ENCODE measurements at regions not wholly inside any gene's neighbourhood (a gene's known extent, or its start where the extent isn't known, plus 50 kb on each side); places are given as distances from the start of the nearest gene placed in this dataset.

DNA sequence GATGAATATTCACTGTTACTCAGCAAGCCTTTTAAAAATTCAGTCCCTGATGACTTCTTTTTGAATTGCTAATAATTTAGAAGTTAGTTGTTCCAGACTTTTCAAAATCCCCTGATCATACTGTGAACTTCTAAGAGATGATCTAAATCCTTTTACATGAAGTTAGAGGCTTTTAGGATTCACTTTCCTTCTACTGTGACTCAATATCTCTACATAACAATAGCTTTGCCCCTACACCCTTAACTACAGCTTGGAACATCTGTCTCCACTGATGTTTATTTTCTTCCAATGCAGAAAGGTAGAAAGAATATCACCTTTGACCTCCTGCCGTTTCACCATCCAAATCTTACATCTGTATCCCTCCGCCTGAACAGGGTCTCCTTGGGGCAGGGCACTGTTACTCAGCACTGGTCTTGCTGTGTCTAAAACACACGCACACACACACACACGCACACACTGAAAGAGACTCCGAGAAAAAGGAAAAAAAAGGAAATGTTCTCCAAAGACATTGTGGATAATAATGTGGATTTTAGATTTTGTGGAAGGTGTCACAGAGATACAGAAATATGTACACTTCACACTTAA, 111.6 kb upstream of the GPRIN3 start:
- FAIRE-seq, result no peak

DNA sequence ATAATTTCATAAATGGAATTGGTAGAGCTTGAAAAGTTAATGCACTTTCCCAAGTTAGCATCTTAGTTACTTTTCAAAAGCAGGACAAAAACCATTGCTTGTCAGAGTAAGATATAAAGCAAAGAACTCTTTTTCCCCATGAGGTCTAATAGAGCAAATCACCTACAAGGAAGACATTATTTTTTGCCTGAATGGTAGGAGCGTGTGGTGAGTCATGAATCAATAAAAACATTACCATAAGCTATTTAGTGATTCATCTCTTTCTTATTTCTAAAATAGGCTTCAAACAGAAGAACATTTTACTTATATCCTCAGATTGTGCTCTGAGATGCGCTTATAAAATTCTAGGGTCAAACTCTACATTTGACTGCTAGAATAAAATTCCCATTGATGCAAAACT, 109.4 kb upstream of the GPRIN3 start:
- no peak for FAIRE-seq

DNA sequence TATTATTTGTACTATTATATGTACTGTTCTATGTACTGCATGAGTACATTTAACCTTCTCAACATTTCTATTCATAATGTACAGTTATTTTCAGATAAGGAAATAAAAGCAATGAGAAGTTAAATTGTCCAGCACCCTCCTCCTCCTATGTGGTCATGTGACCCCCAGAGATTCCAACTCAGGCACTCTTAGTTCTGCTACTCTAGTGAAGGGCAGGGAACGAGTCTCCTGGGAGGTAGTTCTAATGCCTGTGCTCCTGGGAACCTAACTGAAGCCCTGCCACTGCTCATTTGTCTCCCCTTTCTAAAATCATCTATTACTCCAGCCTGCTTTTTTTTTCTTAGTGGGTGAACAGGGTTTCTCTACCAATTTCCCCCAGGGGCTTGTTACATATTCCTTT, 105.9 kb upstream of the GPRIN3 start:
- FAIRE-seq, result no peak

DNA sequence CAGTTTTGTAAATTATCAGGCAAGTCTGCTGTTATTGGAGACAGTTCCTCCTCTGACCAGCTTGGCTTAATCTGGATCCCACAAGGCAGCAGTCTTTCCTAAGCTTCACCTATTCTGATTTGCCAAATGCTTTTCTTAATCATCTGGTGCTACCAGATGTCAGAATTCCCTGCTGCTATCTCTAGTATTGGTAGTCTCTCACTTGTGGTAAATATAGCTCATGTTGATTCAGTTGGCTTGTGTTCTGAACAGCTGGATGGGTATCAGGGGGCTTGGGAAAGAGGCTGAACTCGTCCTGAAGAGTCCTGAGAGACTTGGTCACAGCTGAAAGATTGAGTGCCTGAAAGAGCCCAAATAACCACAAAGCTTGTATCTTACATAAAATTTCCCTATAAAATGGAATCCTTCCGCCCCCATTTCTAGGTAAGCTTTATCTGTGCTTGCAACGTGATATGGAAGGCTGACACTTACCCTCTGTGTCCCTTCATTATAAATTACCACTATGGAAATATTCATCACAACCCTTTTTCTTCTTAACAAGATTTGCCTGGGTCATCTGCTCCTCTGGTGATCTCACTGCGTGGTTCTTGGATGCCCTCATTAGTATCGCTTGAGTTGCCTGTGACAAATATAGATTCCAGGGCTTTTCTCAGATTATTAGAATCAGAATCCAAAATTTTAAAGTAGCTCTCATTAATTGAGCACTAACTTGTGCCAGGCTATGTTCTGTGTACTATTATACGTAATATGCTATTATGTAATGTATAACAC, 104.1 kb upstream of the GPRIN3 start:
- FAIRE-seq, result no peak

DNA sequence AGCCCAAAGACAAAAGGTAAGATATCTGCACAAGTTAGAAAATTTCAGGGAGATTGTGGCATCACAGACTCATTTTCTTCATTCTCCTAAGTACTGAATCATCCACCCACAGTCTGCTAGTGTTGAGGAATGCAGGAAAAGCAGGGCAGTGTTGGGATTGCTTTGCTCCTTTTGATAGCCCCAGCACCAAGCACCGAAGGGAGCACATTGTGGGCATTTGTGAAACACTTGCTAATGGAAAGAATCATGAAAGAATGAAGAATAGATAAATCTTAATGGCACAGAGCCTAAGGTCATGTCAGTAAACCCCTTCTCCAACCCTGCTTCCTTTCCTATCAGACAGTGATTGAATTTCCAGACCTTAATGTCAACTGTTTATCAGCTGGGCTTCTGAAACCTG, 103.1 kb upstream of the GPRIN3 start:
- FAIRE-seq, result no peak

DNA sequence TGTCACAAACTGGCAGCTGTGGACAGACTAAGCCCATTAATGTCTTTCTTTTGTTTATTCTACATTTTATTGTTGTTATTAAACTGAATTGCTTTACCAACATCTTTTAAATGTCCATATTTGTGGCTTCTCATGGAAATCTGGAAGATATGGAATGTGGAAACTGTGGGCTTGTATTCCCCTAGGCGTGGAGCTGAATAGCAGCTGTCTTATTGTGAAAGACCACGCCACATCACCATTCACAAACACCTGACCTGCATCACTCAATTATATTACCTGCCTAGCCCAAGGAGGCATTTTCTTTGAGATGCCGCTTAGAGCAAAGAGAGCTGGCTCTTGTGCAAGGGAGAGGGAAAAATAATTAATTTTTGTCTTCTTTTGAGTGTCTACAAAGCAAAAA, 96.9 kb upstream of the GPRIN3 start:
- FAIRE-seq, result no peak

DNA sequence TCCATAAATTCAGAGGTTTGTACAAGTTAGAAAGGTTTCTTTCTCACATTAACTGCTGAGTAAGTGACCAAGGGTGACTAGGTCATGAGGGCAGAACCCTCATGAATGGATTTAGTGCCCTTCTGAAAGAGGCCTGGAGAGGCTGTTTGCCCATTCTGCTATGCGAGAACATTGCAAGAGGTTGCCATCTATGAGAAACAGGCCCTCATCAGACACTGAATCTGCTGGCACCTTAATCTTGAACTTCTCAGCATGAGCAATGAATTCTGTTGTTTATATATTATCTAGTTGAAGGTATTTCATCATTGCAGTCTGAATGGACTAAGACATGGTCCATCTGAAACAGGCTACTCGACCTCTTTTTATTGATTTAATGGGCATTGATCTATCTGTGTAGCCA, 96.2 kb upstream of the GPRIN3 start:
- no peak for FAIRE-seq

DNA sequence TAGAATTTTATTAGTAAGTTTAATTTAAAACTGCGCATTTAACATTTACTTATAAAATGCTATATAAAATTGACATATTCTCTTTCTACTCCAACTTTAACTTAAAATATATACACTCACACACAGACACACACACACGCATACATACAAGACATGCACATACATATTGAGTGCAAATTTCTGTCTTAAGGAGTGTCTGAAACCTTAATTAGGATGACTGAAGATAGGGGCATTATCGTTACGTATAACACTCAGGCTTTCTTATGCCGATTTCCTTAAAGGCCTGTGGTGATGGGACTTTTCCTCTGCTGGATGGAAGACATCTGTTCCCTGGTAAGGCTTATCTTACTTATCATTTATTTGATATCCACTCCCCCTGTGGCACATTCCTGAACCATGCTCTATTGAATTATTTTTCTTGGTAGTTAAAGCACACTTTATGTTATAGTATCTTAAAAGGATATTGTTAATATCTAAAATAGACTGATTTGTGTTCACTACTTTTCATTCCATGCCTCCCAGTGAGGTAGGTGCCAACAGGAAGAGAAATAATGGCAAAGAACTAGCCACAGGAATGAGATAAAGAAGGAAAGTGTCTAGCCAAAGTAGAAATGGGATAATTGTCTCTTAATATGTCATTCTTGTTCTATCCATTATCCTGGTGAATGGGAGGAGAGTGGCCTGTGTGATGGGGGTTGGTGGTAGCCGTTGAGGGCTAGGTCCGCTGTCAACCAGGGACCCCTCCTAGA, 92.9 kb upstream of the GPRIN3 start:
- no peak for FAIRE-seq

DNA sequence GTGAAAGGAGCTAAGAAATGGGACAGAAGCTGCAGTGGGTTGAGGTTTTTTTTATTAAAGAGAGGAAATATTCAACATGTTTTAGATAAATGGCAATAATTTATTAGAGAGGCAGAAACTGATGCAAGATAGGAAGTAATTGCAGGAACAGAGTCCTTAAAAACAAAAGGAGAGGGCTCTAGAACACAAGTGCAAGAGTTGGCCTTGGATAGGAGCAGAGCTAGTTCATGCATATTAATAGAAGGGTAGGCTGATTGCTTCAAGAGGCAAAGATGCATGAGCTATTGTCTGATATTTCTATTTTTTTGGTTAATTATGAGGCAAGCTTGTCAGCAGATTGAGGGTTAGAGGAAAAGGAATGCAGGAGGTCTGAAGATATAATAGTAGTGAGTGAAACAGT, 91.0 kb upstream of the GPRIN3 start:
- FAIRE-seq, result no peak

DNA sequence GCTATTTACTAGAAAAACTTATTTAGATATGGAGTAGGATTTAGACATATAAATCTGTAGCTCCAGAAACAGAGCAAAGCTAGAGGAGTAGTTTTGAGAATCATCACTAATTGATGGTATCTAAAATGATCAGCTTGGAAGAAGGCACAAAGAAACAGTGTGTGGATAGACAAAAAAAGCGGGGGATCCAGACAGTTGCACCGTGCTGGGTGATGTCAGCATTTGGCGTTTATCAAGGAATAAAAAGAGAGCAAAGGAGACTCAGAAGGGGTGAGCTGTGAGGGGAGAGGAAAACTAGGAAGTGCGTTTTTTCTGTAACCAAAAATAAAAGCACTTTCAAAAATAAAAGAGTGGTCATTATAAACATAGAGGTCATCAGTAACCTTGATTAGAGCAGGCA, 90.5 kb upstream of the GPRIN3 start:
- no peak for FAIRE-seq

DNA sequence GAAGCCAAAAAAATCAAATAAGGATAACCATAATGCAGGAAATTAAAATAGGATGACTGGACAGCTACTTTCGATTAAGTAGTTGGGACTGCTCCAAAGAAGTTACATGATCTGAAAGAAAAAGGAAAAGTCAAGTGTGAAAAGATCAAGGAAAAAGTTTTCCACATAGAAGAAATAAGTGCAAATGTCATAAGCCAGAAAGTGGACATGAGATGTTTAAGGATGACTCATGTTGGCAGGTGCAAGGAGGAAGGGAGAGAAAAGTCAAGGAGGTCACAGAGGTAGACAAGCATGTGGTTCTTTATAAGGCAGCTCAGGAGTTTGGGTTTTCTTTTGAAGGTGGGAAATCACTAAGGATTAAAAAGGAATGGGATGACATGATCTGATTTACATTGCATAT, 89.8 kb upstream of the GPRIN3 start:
- no peak for FAIRE-seq

DNA sequence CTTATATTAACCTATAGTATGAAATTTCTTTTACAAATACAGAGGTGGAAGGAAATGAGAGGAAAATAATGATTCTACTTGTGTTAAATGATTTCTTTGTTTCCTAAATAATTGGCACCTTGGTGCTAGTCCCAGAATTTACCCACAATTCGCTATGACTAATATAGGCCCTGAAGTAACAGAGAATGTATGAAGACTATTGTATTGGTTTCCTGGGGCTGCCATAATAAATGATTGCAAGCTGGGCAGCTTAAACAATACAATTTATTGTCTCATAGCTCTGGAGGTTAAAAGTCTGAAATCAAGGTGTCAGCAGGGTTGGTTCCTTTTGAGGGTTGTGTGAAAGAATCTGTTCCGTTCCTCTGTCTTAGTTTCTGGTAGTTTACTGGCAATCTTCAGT, 74.8 kb upstream of the GPRIN3 start:
- no peak for FAIRE-seq

DNA sequence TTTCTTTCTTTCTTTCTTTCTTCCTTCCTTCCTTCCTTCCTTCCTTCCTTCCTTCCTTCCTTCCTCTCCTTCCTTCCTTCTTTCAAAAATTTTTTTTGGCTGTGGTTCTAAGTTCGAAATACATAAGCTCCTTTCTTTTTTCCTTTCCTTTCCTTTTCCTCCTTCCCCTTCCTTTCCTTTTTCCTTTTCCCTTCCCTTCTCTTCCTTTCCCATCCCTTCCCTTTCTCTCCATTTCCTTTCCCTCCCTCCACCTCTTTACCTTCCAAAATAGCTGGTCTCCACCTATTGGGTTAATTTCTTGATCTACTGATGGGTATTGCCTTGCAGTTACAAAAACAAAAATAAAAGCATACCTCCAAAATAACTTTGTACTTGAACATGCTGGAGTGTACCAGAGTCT, 73.4 kb upstream of the GPRIN3 start:
- FAIRE-seq, result no peak

DNA sequence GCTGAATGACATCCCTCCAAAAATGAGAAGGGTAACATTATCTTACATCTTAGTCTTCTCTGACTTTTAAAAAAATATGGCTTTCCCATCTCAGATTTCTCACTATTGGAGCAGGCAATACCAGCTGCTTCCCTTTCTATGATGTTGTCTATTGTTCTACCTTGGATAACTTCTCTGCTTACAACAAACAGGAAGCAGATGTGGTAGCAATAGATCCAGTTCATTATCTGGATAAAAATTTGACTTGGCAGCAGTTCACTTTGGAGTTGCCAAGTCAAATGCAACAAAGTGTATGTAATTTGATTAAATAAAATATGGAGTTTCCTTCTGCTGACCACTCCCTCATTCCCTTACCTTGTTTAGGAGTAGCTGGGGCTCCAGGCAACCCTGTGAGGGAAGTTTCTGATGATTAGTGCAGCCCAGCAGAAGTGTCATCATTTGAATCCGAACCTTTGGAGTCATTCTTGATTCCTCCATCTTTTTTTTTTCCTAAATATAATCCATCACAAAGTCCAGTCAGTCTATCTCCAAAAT, 72.0 kb upstream of the GPRIN3 start:
- FAIRE-seq, result no peak

DNA sequence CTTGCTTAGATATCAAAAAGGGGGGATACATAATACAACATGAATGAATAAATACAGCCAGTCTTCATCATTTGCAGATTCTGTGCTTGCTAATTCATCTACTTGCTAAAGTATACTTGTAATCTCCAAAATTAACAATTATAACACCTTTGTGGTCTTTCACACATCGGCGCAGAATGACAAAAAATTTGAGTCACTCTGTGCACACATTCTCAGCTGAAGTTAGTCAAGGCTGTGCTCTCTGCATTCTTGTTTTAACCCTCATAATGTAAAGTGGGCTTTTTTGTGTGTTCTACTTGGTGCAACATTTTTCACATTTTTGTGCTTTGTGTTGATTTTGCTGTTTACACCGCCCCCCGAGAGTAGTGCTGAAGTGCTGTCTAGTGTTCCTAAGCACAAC, 65.8 kb upstream of the GPRIN3 start:
- no peak for FAIRE-seq

DNA sequence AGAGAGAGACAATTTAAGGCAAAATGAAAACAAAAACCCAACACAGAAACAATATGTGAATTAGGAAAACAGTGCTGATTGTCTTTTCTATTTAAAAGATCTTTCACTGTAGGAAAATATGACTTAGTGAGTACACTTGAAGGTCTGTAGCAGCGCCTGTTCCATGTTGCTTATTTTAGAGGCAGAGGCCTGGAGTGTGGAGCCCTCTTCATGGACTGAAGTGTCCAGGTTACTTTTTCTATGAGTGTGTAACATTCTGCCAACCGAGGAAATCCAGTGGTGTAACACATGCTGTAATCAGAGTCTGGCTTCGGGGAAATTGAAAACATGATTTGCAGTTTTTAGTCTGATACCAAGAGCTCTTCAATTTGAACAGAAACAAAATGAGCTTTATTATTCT, 64.0 kb upstream of the GPRIN3 start:
- no peak for FAIRE-seq

DNA sequence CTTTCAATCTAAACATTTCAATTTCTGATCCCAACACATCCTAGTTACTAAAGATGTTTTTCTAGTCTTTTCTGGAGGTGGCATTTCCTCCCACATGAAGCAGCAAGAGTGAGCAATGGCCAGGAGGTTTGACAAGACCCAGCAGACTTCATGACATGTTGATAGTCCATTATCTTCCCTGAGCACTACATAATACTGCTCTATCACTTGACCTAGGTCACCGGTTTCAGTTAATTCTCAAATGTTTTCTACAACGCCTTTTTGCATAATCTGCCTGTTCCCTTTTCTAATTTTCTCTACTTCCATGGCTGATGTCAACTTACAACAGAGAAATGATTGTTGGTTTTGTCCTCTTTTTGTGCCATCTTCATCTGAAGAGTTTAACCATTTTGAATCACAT, 62.0 kb upstream of the GPRIN3 start:
- no peak for FAIRE-seq

DNA sequence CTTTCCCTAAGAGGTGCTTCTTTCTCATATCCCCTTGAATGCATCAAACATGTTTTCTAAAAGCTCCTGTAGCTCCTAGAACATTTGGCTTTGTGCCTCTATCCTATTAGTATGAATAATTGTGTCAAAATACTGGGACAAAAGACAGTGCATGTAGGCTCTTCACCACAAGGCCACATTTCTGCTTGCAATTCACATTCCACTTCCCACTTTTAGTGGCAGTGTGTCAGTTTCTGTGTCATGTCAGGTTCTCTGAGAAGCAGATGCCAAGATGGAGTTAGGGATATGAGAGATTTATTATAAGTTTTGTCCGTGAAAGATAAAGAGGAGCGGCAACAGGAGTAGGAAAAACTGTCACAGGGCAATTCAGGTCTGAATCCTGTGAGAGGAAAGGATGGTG, 61.3 kb upstream of the GPRIN3 start:
- FAIRE-seq, result no peak

DNA sequence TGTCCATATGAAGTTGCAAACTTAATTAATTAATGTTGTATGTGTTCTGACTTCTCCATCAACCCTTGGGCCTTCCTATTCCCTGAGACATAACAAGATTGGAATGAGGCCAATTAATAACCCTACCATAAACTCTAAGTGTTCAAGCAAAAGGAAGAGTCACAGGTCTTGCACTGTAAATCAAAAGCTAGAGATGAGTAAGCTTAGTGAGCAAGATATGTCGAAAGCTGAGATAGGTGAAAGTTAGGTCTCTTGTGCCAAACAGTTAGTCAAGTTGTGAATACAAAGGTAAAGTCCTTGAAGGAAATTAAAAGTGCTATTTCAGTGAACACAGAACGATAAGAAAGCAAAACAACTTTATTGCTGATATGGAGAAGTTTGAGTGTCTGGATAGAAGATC, 58.2 kb upstream of the GPRIN3 start:
- no peak for FAIRE-seq

DNA sequence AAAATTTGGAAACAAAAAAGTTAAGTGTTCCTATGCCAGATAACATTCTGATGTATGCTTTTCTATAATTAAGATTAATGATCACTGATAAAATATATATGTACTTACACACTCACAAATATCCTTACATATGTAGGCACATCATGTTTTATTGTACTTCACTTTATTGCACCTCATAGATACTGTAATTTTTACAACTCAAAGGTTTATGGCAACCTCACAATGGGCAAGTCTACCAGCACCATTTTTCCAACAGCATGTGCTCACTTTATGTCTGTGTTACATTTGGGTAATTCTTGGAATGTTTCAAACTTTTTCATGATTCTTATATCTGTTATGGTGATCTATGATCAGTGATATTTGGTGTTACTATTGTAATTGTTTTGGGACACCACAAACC, 57.8 kb upstream of the GPRIN3 start:
- FAIRE-seq, result no peak

DNA sequence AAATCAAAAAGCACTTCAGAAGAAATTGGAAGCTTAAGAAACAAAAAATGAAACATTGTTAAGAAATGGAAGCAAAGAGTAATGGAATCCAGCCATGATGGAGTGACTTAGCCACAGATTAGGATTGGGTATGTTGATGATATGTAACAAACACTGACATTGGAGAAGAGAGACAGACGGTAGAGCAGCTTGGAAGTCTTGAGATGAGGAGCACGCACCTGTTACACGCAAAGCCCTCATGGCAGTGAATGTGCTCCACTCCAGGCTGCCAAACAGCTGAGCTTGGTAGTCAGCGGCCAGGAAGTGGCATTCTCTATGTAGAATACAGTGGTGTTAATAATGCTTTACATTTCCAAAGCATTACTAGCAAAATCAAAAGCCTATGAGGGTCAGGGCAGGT, 56.9 kb upstream of the GPRIN3 start:
- no peak for FAIRE-seq

DNA sequence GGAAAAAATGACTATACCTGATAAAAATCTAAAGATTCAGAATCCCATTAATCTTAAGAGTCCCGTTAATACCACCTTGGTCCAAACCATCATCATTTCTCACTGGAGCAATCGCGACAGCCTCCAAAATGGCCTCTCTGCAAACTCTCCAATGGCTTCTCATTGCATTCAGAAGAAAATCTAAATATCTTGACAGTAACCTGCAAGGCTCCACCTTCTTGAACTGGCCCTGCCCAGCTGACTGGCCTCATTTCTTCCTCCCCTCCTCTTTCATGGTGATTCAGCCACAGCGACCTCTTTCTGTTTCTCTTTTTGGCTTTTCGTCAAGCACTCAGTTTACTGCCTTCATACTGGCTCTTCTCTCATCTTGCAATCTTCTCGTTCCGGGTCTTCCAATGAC, 56.2 kb upstream of the GPRIN3 start:
- FAIRE-seq, result no peak

DNA sequence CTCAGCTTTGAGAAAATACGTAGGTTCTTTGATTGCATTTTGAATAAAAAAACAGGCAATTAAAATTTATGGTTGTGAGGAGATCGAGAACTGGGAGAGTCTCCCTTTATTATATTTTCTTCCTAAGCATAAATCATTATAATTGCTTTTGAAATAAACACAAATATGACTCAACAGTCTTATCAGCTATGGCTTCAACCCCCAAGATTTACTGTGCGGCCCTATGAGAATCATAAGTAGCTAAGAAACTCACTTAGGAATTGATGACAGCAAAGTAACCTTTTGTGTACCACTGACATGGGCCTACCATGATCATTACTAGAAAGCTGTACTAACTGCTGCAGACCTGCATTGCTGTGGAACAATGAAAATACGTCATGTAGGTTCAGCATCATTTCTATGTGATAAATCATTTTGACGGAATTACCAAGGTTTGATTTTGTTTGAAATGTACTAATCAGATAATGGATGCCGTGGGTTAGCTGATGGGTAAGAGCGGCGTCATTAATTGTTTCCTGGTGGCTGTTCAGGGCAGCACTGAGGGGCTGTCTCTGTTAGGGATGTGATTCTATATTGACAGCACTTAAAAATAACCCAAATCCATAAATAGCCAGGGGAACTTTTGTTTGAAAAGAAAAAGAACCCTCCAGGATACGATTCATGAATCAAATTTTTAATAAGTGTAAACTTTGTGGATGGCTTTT, 51.5 kb upstream of the GPRIN3 start:
- no peak for FAIRE-seq

DNA sequence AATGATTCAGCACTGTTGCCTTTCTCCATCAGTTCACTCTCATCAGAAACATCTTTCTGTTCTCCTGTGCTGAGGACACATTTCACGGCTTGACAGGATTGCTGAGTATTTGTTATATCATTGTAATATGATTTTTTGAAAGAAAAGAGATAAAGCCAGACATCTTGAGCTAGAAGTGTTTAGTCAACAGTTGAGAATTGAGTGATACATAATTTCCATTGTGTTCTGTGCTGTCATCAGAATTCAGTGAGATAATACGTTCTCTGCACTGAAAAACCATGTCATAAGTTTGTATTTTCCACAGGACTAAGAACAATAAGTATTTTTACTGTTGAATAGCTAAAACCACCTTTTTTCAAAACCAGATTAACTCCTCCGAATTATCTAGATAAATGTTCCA, 50.2 kb upstream of the GPRIN3 start:
- no peak for FAIRE-seq
